Muscle of leg (tissue), 3 donors: ENCODE measurements at regions not wholly inside any gene's neighbourhood (a gene's known extent, or its start where the extent isn't known, plus 50 kb on each side); places are given as distances from the start of the nearest gene placed in this dataset.

Experiments
- DNase-seq: peaks from one replicate; pipeline ENCODE4 v3.0.0; 2013
- H3K27ac ChIP-seq: one replicate; pipeline ENCODE4 v1.5.1; 2013; ENCODE audit warnings: mild to moderate bottlenecking, low read length, control low read depth
- H3K27me3 ChIP-seq: one replicate; pipeline ENCODE4 v1.6.1; 2013; ENCODE audit warnings: low read length; ENCODE audit not compliant: control insufficient read depth, insufficient read depth
- H3K36me3 ChIP-seq: one replicate; pipeline ENCODE4 v1.6.1; 2013; ENCODE audit warnings: low read length; ENCODE audit not compliant: control insufficient read depth, insufficient read depth
- H3K4me1 ChIP-seq: one replicate; pipeline ENCODE4 v1.6.1; 2013; ENCODE audit warnings: low read length; ENCODE audit not compliant: control insufficient read depth, insufficient read depth
- H3K4me3 ChIP-seq: one replicate; pipeline ENCODE4 v1.5.1; 2013; ENCODE audit warnings: low read length, control low read depth
- H3K9me3 ChIP-seq: replicated peaks from 2 replicates; pipeline ENCODE4 v1.6.1; 2013; ENCODE audit warnings: low read depth, low read length; ENCODE audit not compliant: control insufficient read depth
- WGBS: methylation state at CpG from one replicate; pipeline ENCODE4 v1.1.5; 2013; ENCODE audit warnings: missing lambda C conversion rate; ENCODE audit not compliant: insufficient coverage; 5-methylcytosine and 5-hydroxymethylcytosine counted together

- H3K27ac ChIP-seq = no peak overlapping the region
- no peak overlapping the region for H3K4me3 ChIP-seq
- DNase-seq = no peak
- H3K36me3 ChIP-seq = no peaks in the 10 kb centered on the region
- no peaks in the 10 kb centered on the region for H3K9me3 ChIP-seq
- no peaks in the 10 kb centered on the region for H3K4me1 ChIP-seq
- no peaks in the 10 kb centered on the region for H3K27me3 ChIP-seq
- 86% methylated on average over 15 of the region's 20 CpGs for WGBS
These were observed 218.4 kb upstream of the PPP2R2D start for GRCh38 chr10:131682271-131682962.

- Histone ChIP-seq H3K4me3 (no peak overlapping the region), H3K9me3 (no peaks in the 10 kb centered on the region), H3K4me1 (no peaks in the 10 kb centered on the region), H3K27me3 (no peaks in the 10 kb centered on the region), H3K27ac (no peak overlapping the region), H3K36me3 (no peaks in the 10 kb centered on the region)
- WGBS = 87% methylated on average over 20 of the region's 21 CpGs
- no peak for DNase-seq
These were observed 217.4 kb upstream of the PPP2R2D start for GRCh38 chr10:131683281-131683861.

- H3K27ac ChIP-seq = no peak overlapping the region
- no peaks in the 10 kb centered on the region for H3K4me1 ChIP-seq
- DNase-seq = no peak
- no peaks in the 10 kb centered on the region for H3K36me3 ChIP-seq
- 85% methylated on average over 8 of the region's 12 CpGs for WGBS
- no peaks in the 10 kb centered on the region for H3K9me3 ChIP-seq
- no peak overlapping the region for H3K4me3 ChIP-seq
- H3K27me3 ChIP-seq = no peaks in the 10 kb centered on the region
These were observed 216.9 kb upstream of the PPP2R2D start for GRCh38 chr10:131683941-131684340.

- no peak for DNase-seq
- Histone ChIP-seq H3K36me3 (no peaks in the 10 kb centered on the region), H3K27ac (no peak overlapping the region), H3K9me3 (no peaks in the 10 kb centered on the region), H3K4me3 (no peak overlapping the region), H3K27me3 (no peaks in the 10 kb centered on the region), H3K4me1 (no peaks in the 10 kb centered on the region)
- WGBS = 47% methylated on average over 4 of the region's 7 CpGs
These were observed 215.8 kb upstream of the PPP2R2D start for GRCh38 chr10:131685007-131685406.

GRCh38 chr10:131685576-131685975 is 215.2 kb upstream of the PPP2R2D start:
- DNase-seq = no peak
- no peaks in the 10 kb centered on the region for H3K4me1 ChIP-seq
- no peak overlapping the region for H3K4me3 ChIP-seq
- H3K27ac ChIP-seq = no peak overlapping the region
- no peaks in the 10 kb centered on the region for H3K27me3 ChIP-seq
- WGBS = 89% methylated on average over 10 of the region's 10 CpGs
- no peaks in the 10 kb centered on the region for H3K9me3 ChIP-seq
- H3K36me3 ChIP-seq = no peaks in the 10 kb centered on the region

- no peaks in the 10 kb centered on the region for H3K36me3 ChIP-seq
- WGBS = 29% methylated on average over 13 of the region's 17 CpGs
- H3K27me3 ChIP-seq = no peaks in the 10 kb centered on the region
- no peaks in the 10 kb centered on the region for H3K9me3 ChIP-seq
- peaks cover under 1% of the 10 kb centered on the region for H3K4me1 ChIP-seq
- H3K27ac ChIP-seq = no peak overlapping the region
- H3K4me3 ChIP-seq = no peak overlapping the region
- DNase-seq = no peak
These were observed 213.9 kb upstream of the PPP2R2D start for GRCh38 chr10:131686781-131687420.

- no peak overlapping the region for H3K4me3 ChIP-seq
- H3K27me3 ChIP-seq = no peaks in the 10 kb centered on the region
- peaks cover 14% of the 10 kb centered on the region for H3K4me1 ChIP-seq
- H3K27ac ChIP-seq = no peak overlapping the region
- H3K9me3 ChIP-seq = no peaks in the 10 kb centered on the region
- 88% methylated on average over 1 of the region's 1 CpG for WGBS
- DNase-seq = no peak
- H3K36me3 ChIP-seq = no peaks in the 10 kb centered on the region
These were observed 212.5 kb upstream of the PPP2R2D start for GRCh38 chr10:131688304-131688703.

- Histone ChIP-seq H3K4me1 (peaks cover 15% of the 10 kb centered on the region), H3K27ac (no peak overlapping the region), H3K9me3 (no peaks in the 10 kb centered on the region), H3K36me3 (no peaks in the 10 kb centered on the region), H3K27me3 (no peaks in the 10 kb centered on the region), H3K4me3 (no peak overlapping the region)
- 54% methylated on average over 14 of the region's 14 CpGs for WGBS
- no peak for DNase-seq
These were observed 211.8 kb upstream of the PPP2R2D start for GRCh38 chr10:131689016-131689415.

GRCh38 chr10:131689486-131689885 is 211.3 kb upstream of the PPP2R2D start:
- no peak for DNase-seq
- H3K27ac ChIP-seq = no peak overlapping the region
- 82% methylated on average over 17 of the region's 20 CpGs for WGBS
- peaks cover 15% of the 10 kb centered on the region for H3K4me1 ChIP-seq
- H3K4me3 ChIP-seq = no peak overlapping the region
- no peaks in the 10 kb centered on the region for H3K36me3 ChIP-seq
- H3K27me3 ChIP-seq = no peaks in the 10 kb centered on the region
- no peaks in the 10 kb centered on the region for H3K9me3 ChIP-seq

- no peaks in the 10 kb centered on the region for H3K27me3 ChIP-seq
- WGBS = 61% methylated on average over 13 of the region's 15 CpGs
These were observed 210.7 kb upstream of the PPP2R2D start for GRCh38 chr10:131689954-131690757.

More at GRCh38 chr10:131689954-131690757, 210.7 kb upstream of the PPP2R2D start:
- no peak overlapping the region for H3K4me3 ChIP-seq
- H3K9me3 ChIP-seq = no peaks in the 10 kb centered on the region
- peaks cover 15% of the 10 kb centered on the region for H3K4me1 ChIP-seq
- no peak for DNase-seq
- H3K27ac ChIP-seq = no peak overlapping the region
- no peaks in the 10 kb centered on the region for H3K36me3 ChIP-seq
